ENCODE measurements at regions not wholly inside any gene's neighbourhood (a gene's known extent, or its start where the extent isn't known, plus 50 kb on each side); places are given as distances from the start of the nearest gene placed in this dataset.

DNA sequence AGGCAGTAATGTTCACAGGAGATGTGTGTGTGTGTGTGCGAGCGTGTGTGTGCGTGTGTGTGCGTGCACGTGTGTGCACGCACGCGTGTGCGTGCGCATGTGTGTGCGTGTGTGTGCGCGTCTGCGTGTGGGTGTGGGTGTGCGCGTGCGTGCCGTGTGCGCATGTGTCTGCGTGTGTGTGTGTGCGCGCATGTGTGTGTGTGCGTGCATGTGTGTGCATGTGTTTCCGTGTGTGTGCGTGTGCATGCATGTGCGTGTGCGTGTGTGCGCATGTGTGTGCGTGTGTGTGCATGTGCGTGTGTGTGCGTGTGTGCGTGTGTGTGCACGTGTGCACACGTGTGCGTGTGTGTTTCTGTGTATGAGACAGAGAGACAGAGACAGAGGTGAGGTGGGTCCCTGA is 136.0 kb upstream of the CST7 start:
- TF ChIP-seq, protein P1, sequence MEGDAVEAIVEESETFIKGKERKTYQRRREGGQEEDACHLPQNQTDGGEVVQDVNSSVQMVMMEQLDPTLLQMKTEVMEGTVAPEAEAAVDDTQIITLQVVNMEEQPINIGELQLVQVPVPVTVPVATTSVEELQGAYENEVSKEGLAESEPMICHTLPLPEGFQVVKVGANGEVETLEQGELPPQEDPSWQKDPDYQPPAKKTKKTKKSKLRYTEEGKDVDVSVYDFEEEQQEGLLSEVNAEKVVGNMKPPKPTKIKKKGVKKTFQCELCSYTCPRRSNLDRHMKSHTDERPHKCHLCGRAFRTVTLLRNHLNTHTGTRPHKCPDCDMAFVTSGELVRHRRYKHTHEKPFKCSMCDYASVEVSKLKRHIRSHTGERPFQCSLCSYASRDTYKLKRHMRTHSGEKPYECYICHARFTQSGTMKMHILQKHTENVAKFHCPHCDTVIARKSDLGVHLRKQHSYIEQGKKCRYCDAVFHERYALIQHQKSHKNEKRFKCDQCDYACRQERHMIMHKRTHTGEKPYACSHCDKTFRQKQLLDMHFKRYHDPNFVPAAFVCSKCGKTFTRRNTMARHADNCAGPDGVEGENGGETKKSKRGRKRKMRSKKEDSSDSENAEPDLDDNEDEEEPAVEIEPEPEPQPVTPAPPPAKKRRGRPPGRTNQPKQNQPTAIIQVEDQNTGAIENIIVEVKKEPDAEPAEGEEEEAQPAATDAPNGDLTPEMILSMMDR (conservative IDR thresholded peaks at IDR 0.05), result no peak
- TF ChIP-seq ZFX (IDR thresholded peaks at IDR 0.05), result no peak
- H3K27ac ChIP-seq, result no peak overlapping the region

GRCh38 chr20:24813496-24813895 is 135.6 kb upstream of the CST7 start:
- TF ChIP-seq ZFX (IDR thresholded peaks at IDR 0.05), result no peak
- TF ChIP-seq, protein P1 (conservative IDR thresholded peaks at IDR 0.05), result no peak
- H3K27ac ChIP-seq, result no peak overlapping the region

- no peak overlapping the region for H3K27ac ChIP-seq
- TF ChIP-seq, protein P1 (conservative IDR thresholded peaks at IDR 0.05), result no peak
- TF ChIP-seq ZFX (IDR thresholded peaks at IDR 0.05), result no peak
Measured at GRCh38 chr20:24813936-24814335, 135.1 kb upstream of the CST7 start.

DNA sequence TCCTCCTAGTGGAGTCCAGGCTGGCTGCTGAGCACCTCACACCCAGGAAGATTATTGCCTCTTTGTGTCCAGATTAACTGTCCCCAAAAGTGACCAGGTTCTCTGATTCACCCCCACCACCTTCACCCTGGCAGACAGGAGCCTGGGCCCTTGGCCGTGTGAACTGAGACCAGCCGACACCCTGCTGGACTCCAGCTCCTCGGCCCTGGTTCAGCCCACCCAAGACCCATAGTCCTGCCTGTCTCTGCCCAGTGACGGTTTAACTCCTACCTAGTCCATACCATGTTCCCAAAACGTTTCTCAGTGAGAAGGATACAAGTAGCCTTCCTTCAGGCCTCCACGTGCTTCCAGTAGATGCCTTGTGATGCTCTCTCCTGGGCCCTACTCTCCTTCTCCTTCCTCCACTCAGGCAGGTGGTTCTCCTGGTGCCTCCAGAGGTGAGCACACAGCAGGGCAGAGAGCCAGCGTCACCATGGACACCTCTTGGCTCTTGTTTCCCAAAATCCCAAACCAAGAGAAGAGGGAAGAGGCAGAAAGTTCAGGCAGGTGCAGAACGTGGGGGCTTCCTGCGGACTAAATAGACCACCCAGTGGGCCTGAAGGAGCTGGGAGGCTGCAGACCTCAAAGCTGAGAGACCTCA is 134.4 kb upstream of the CST7 start:
- TF ChIP-seq, protein P1 (conservative IDR thresholded peaks at IDR 0.05), result no peak
- TF ChIP-seq ZFX (IDR thresholded peaks at IDR 0.05), result no peak
- H3K27ac ChIP-seq, result no peak overlapping the region

GRCh38 chr20:24815196-24815815 is 133.8 kb upstream of the CST7 start:
- no peak overlapping the region for H3K27ac ChIP-seq
- no peak for TF ChIP-seq ZFX (IDR thresholded peaks at IDR 0.05)
- TF ChIP-seq, protein P1 (conservative IDR thresholded peaks at IDR 0.05), result no peak

DNA sequence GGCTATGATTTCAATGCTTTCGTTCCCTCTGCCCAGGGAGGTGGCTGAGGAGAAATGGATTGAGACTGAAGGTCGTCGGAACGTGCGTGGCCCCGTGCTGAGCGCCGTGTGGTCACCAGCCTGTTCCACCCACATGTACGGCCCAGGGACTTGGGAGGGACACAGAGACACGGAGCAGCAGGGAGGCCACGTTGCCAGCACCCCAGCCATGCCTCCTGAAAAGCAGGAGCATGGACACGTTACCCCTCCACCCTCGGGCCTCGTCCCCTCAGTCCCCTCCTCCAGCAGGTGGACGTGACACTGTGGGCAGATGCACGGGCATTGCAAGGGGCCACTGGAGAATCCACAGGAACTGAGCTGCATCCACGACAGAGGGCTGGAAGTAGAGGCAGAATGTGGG is 133.1 kb upstream of the CST7 start:
- H3K27ac ChIP-seq, result no peak overlapping the region
- TF ChIP-seq ZFX (IDR thresholded peaks at IDR 0.05), result no peak
- TF ChIP-seq, protein P1 (conservative IDR thresholded peaks at IDR 0.05), result no peak

DNA sequence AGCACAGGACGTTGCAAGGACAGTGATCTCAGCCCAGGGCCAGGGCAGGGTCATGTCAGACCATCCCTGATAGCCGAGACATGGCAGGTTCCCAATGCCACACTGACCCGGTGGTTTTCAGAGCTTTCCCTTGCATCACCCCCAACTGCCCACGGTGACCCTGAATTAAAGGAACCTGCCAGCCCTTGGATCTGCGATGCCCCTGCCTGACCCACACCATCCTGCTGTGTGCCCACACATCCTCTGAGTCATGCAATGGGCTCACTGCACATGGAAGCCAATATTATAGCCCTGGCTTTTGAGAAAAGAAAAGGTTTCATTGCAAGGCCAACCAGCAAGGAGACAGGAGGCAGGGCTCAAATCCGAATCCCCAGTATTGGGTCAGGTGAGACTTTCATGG is 132.6 kb upstream of the CST7 start:
- no peak for TF ChIP-seq ZFX (IDR thresholded peaks at IDR 0.05)
- TF ChIP-seq, protein P1 (conservative IDR thresholded peaks at IDR 0.05), result no peak
- H3K27ac ChIP-seq, result no peak overlapping the region

Measured in C4-2B (cell line).